SW 1271 (cell line): ENCODE measurements at regions not wholly inside any gene's neighbourhood (a gene's known extent, or its start where the extent isn't known, plus 50 kb on each side); places are given as distances from the start of the nearest gene placed in this dataset.

Experiments
- DNase-seq, 2 experiments: peaks; one replicate each; lab custom pipeline; 2025; lab: John Stamatoyannopoulos, UW

GRCh38 chr6:12584631-12585405 is 131.7 kb upstream of the PHACTR1 start:
- no peak for DNase-seq

DNA sequence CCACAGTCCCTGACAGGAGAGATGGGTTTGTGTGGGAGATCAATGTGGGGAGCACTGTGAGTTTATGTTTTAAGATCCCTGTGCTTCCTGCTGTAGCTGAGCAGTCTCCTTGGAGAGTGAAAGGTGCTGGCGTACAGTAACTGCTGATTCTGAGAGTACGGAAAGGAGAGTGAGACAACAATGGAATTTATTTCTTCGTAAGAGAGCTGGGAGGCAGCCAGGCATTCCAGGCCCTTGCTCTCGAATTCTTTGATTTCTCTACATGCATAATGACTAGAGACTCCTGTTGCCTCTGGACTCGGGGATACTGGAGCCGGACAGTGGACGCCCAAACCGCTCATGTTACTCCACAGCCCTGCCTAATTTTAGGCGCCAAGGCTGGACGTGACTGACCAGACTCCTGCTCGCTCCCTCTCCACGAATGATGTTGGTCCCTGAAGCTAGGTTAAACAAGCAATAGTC is 131.0 kb upstream of the PHACTR1 start:
- no peak for DNase-seq

DNA sequence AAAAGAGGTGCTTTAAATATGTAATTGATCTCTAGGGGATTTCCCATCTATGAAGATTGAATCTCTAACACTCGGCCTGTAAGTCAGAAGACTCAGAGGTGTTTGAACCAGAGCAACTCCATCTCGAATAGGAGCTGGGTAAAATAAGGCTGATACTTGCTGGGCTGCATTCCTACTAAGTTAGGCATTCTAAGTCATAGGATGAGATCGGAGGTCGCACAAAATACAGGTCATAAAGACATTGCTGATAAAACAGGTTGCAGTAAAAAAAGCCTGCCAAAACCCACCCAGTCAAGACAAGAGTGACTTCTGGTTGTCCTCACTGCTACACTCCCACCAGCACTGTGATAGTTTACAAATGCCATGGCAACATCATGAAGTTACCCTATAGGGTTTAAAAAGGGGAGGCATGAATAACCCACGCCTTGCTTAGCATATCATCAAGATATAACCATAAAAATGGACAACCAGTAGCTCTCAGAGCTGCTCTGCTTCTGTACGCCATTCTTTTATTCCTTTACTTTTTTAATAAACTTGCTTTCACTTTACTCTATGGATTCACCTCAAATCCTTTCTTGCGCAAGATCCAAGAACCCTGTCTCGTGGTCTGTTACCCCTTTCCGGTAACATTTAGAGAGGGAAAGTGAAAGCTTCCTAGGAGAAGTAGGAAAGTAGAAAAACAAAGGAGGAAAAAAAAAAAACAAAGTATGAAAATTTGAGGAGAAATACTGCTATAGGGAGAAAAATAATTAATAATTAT is 129.7 kb upstream of the PHACTR1 start:
- DNase-seq = no peak

- no peak for DNase-seq
These were observed 125.7 kb upstream of the PHACTR1 start for GRCh38 chr6:12590901-12591300.

DNA sequence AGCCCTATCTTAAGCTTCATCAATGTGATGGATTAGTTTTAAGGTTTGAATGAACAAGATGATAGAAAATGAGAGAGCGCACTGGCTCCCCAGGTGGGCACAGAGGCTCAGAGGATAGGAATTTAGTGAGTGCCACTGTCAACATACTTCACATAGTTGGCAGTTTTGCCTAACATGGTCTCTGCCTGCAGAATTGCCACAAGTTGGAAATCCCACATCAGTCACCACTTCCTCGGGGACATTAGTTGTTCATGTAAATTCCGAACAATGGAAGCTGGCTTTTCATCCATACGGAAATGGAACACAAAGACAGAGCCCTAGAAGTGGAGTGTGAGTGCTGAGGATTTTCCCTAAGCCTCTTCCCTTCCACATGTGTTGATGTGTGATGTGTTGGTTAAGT is 123.9 kb upstream of the PHACTR1 start:
- DNase-seq = peak; percentile 59 to 83

GRCh38 chr6:12593771-12594529 is 122.6 kb upstream of the PHACTR1 start:
- DNase-seq = no peak

- DNase-seq = no peak
These were observed 122.1 kb upstream of the PHACTR1 start for GRCh38 chr6:12594530-12594893.

DNA sequence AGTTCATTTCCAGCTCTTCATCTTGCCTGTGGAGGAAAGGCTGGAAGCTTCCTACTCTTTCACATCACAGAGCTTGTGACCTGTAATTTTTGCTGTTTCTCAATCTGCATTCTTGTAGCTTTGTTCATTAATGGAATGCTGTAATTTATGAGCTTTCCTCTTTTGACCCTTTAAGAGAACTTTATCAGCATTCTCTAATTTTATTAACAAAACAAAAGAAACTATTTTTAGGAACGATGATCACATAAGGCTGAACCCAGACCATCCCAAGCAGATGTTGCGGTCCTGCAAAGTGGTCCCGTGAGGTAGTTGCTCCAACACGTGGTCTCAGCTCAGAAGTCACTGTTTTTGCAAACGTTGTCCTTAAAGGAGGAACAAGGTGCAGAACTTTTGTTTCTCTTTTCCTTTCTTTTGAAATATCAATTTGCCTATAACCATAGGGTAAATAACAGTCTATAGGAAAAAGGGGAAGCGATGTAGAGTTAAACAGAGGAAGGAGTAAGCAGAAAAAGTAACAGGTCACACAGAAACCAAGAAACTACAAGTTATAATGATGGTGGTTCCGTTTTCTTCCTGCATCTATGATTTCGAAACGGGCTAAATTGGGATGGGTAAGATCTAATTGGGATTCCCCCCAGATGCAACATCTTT is 121.3 kb upstream of the PHACTR1 start:
- no peak for DNase-seq

GRCh38 chr6:12596731-12597130 is 119.8 kb upstream of the PHACTR1 start:
- DNase-seq = no peak

DNA sequence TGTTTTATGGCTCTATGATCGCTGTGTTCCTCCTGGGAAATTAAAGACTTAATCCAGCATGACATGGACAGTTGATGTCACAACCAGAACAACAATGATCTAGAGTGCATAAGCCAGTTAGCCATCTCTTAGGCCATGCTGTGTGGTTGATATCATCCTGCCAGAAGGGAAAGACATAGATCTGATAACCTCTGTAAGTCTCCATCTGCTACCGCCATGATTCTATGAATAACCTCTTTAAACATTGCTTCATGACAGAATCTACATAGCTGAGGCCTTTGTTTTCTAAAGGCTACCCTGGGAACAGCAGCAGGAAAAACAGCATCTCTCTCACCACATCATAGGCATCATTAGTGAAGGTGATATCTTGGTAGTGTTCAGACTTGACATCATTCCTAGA is 117.6 kb upstream of the PHACTR1 start:
- no peak for DNase-seq

GRCh38 chr6:12601881-12602280 is 114.7 kb upstream of the PHACTR1 start:
- no peak for DNase-seq

DNA sequence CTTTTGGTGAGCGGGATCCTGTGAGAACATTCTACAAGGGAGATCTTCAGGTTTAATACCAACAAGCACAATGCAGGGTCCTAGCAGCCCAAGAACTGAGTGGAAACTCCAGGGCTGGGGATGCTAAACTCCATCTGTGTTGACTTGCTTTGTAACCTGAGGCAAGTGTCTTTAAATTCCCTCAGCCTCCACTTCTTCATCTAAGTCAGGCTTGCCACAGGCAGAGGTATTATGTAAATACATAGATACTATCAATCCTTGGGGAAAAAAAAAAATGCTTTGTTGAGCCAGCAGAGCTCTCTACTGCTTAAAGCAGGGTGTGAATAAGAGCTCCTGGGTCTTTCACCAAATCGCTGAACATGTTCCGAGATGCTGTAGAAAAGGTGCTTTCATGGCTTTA is 114.2 kb upstream of the PHACTR1 start:
- no peak for DNase-seq

- peak; percentile 23 to 67 for DNase-seq
These were observed 113.5 kb upstream of the PHACTR1 start for GRCh38 chr6:12602951-12603672.

GRCh38 chr6:12603673-12604049 is 112.9 kb upstream of the PHACTR1 start:
- no peak for DNase-seq

- peak; percentile 28 to 80 for DNase-seq
These were observed 110.7 kb upstream of the PHACTR1 start for GRCh38 chr6:12605888-12606345.

- DNase-seq = no peak
These were observed 110.0 kb upstream of the PHACTR1 start for GRCh38 chr6:12606616-12607015.

DNA sequence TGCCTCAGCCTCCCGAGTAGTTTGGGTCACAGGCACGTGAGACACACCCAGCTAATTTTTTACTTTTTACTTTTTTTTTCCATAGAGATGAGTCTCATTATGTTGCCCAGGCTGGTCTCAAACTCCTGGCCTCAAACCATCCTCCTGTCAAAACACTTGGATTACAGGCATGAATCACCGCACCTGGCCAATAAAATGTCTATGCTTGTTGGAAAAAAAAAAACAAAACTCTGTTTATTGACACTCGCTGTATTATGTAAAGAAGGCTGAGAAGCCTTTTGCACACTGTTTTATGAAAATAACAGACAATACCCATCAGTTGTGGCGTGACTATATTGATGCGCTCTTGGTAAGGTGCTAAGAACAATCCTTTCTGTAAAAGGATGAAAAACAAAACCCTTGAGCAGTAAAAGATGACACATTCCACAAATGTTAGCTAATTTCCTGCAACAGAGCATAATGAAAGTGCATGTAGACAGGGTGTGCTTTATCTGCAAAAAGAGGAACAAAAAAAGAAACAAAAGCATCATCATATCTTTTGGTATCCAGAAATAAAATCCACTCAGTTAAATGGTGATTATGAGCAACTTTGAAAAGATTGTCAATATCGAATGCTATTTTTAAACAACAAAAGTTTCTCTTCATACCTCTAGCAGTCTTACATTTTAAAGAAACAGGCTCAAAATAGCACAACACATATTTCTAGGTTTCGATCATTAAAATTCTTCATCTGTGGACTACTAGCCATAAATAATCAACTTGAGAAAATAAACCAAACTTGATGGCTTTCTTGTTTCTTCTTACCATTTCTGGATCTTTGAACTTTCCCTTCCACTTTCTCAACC is 108.3 kb upstream of the PHACTR1 start:
- DNase-seq = peak in 1 of 2 experiments; percentile 29

GRCh38 chr6:12608874-12609273 is 107.7 kb upstream of the PHACTR1 start:
- DNase-seq = no peak

DNA sequence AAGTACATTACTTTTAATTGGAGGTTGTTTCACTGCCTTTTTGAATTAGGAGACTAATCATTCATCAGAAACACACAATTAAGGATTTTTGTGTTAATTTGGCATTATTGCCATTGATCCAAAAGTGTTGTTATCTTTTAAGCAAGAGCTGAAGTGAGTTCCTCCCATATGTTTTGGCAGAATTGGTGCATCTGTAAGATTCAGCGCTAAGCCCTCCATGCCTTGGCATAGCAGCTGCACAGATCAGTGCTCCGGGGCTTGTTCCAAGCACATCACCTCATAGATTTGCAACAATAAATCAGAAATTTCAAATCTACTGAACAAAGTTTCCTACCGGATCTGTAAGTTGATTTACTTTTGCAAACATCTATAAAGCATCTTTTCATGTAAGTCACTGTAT is 106.8 kb upstream of the PHACTR1 start:
- DNase-seq = no peak

GRCh38 chr6:12610862-12611261 is 105.7 kb upstream of the PHACTR1 start:
- DNase-seq = no peak
